Inflammatory macrophage treated with lipopolysaccharide for 4 hours (primary cell): ENCODE measurements at regions not wholly inside any gene's neighbourhood (a gene's known extent, or its start where the extent isn't known, plus 50 kb on each side); places are given as distances from the start of the nearest gene placed in this dataset.

Source experiments
- DNase-seq: peaks from one replicate; pipeline ENCODE4 v3.0.0-alpha.2; 2020

- no peak for DNase-seq
These were observed 128.1 kb upstream of the SMIM23 start for GRCh38 chr5:171657473-171657872.

- DNase-seq, result no peak
These were observed 125.7 kb upstream of the SMIM23 start for GRCh38 chr5:171659896-171660295.

GRCh38 chr5:171660434-171660833 is 125.2 kb upstream of the SMIM23 start:
- DNase-seq, result peak; percentile 27

- no peak for DNase-seq
These were observed 124.5 kb upstream of the SMIM23 start for GRCh38 chr5:171661143-171661542.

GRCh38 chr5:171663311-171664085 is 122.1 kb upstream of the SMIM23 start:
- DNase-seq, result no peak

- DNase-seq, result no peak
These were observed 121.1 kb upstream of the SMIM23 start for GRCh38 chr5:171664489-171664888.

- DNase-seq, result no peak
These were observed 118.8 kb upstream of the SMIM23 start for GRCh38 chr5:171666815-171667214.

GRCh38 chr5:171667341-171668096 is 118.1 kb upstream of the SMIM23 start:
- DNase-seq, result no peak

- no peak for DNase-seq
These were observed 117.6 kb upstream of the SMIM23 start for GRCh38 chr5:171668097-171668412.

GRCh38 chr5:171669571-171669970 is 116.0 kb upstream of the SMIM23 start:
- no peak for DNase-seq

GRCh38 chr5:171672556-171672955 is 113.1 kb upstream of the SMIM23 start:
- no peak for DNase-seq

GRCh38 chr5:171673328-171673727 is 112.3 kb upstream of the SMIM23 start:
- no peak for DNase-seq

GRCh38 chr5:171673840-171674239 is 111.8 kb upstream of the SMIM23 start:
- DNase-seq, result no peak

GRCh38 chr5:171675511-171675910 is 110.1 kb upstream of the SMIM23 start:
- peak; percentile 30 for DNase-seq

GRCh38 chr5:171676286-171676944 is 109.2 kb upstream of the SMIM23 start:
- peak; percentile 95 for DNase-seq

- no peak for DNase-seq
These were observed 107.0 kb upstream of the SMIM23 start for GRCh38 chr5:171678646-171679045.

GRCh38 chr5:171680485-171680884 is 105.1 kb upstream of the SMIM23 start:
- DNase-seq, result no peak

GRCh38 chr5:171681061-171681460 is 104.6 kb upstream of the SMIM23 start:
- DNase-seq, result no peak

GRCh38 chr5:171681677-171682076 is 103.9 kb upstream of the SMIM23 start:
- peak; percentile 93 for DNase-seq

GRCh38 chr5:171682801-171683200 is 102.8 kb upstream of the SMIM23 start:
- no peak for DNase-seq

- DNase-seq, result no peak
These were observed 101.4 kb upstream of the SMIM23 start for GRCh38 chr5:171684169-171684568.

GRCh38 chr5:171688696-171689495 is 96.7 kb upstream of the SMIM23 start:
- no peak for DNase-seq

GRCh38 chr5:171689853-171690417 is 95.7 kb upstream of the SMIM23 start:
- DNase-seq, result no peak
